ENCODE measurements at regions not wholly inside any gene's neighbourhood (a gene's known extent, or its start where the extent isn't known, plus 50 kb on each side); places are given as distances from the start of the nearest gene placed in this dataset.

DNA sequence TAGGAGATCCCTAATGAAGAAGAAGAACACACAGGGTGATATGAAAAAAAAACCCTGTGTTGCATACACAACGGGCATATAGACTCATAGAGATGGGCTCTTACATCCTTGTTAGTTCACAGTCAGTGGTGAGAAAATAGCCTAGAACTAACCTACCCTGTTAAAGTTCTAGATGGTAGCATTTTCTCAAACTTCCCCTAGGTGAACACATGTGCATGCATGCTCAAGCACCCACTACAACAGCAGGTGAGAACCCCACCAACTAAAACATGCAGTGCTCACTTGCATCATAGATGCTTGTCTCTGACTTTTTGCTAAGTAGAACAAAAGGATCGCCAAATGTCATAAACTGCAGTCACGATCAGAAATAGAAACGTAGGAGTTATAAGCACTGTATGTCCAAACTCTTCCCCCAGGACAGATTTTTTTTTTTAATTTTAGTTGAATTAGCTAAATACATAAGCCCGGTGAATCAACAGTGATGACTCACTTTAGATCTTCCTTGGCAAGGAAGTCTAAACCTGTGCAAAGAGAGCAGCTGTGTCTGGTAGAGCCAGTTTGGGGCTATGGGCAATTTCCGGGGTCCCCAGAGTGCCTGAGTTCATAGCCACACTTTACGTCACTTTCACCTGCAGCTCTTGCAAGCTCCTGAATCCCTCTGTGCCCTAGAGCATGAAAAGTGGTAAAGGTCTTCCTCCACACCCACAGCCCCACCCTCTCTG lies 96.2 kb upstream of the SEMA6D start:
- no peak for DNase-seq

DNA sequence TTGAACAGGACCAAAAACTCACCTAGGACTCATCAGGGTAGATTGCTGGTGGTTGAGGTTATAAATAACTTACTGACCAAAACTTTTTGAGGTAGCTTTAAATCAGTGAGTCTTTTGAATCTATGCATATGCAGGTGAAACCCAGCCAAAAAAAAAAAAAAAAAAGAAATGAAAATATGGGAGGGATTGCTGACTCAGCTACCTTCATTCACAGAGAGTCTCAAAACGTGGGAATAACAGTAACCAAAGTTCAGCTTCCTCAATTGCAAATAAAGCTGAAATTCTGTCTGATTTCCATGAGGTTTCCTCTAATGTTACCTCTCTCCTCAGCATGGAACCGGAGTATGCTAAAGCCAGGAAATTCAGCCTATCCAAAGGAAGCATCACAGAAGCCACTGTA lies 95.2 kb upstream of the SEMA6D start:
- DNase-seq = no peak

DNA sequence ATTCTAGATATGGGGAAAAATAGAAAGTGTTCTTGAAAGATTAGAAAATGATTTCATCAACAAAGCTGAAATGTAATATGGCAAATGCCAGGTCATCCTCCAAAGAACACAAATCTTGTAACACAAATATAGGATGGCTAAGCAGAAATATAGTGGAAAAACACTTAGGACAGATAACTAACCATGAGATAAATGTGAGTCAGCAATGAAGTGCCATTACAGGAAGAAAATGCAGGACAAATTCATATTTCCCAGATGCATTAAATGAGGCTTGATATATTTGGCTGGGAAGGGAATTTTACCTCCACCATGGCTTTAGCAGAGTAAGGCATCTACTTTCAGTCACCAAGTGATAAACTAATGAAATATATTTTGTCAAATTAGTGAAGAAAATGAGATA lies 92.8 kb upstream of the SEMA6D start:
- no peak for DNase-seq

DNA sequence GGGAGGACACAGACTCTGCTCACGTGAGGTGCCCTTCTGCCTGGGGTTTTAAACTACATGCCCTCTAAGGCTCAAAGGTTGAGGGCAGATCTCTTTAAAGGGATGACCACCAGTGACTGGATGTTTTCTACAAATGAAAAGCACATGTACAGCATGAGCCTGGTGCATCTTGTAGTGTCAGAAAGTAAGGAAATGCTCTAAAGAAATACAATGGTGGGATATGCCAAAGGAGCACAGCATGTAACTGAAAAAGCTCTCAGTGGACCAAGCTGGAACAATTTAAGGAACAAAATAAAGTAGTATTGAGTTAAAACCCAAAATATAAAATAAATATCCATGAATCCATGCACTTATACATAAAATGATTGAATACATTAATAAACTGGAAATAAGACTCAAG lies 78.3 kb upstream of the SEMA6D start:
- peak in 1 of 3 donors; percentile 59 for DNase-seq

DNA sequence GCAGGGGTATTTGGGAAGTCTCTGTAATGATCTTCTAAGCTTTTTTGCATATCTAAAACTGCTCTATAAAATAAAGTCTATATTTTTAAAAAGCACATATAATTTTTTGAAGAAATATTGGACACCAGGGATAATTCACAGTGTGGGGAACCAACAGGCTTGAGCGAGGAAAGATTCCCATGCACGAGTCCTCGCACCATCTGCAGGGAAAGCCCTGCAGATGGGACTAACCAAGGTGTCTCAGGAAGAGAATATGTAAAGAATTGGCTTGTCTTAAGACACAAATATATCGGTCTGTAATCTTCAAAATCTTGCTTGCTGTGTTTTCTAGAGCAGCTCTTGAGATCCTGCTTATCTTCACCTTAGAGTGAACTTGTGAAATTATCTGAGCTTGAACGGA lies 77.2 kb upstream of the SEMA6D start:
- DNase-seq = no peak

DNA sequence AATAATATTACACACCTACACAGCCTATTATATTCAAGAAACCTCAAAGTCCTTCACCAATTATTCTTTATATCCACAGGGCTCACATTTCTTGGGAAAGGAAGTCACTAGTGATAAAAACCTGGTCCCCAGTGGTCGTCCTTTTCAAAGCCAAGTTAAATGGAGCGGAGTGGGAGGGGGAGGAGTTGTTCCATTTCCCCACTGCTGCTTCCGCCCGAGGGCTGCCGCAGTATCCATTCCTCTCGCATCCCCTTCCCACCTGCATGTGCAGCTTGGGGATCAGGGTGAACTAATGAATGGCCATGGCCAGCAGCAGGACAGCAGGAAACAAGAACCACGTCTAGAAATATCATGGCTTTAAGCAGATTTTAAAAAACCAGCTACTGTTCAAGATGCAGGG lies 76.4 kb upstream of the SEMA6D start:
- no peak for DNase-seq

DNA sequence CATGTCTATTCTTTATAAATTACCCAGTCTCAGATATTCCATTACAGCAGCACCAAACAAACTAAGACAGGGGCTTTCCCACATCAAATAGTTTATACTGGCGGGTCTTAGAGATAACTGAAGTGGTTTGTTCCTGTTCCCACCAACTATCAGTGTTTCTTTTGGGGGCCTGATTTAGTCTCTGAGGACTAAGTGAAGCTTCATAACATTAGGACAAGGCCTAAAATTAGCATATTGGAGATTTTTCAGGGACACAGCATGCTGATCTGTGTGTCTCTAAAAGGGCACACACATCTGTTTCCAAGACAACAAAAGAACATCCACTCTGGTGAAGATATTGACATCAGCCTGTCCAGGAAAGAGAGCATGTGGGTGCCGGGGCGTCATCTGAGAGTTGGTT lies 72.6 kb upstream of the SEMA6D start:
- DNase-seq = peak in 1 of 3 donors; percentile 42

DNA sequence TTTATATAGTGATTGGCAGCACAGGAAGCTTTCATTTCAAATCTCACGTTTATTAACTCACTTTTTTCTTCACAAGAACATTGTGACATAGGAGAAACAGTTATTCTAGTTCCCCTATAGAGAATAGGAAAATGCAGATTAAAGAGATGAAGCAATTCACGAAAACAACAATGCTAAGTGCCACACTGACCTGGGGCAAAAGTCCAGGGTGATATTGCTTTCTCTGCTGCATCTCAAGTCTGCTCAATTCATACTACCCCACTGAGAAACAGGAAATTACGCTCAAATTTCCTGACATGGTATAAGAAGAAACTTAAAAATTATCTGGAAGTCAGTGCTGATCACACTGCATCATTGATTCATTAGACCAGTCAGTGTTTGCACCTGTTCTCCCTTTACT lies 66.7 kb upstream of the SEMA6D start:
- no peak for DNase-seq

DNA sequence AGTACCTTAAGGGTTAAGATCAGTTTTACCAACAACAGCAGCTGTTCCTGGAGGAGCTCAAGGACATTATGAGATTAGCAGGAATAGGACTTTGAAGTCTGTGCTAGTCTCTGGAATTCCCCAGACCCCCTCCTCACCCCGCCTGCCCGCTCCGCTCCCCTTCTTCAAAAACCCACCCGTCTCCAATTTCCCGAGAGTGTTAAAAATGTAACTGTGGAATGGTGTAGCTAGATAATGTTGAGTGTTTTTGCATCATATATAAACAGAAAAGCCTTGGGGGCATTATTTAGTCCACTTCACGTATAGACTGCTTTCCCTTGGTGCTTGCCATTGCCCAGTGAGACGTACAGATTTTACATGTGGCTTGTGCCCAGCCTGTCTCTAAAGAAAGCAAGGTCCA lies 65.0 kb upstream of the SEMA6D start:
- DNase-seq = no peak

DNA sequence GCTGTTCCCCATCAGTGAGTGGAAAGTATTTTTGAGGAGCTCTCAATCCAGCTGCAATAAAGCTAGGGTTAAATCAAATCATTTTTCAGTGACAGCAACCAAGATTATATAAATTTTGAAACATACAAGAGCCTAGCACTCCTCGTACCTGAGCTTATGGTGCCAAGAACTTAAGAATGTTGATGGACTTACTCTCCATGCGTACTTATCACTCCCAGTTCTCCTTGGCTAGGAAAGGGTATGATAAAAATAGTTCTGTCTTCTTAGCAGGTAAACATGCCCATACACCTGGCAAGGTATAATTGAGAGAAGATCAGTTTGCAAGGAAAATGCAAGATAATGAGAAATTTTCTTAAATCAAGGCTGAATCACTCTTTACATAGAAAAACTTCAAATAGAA lies 64.5 kb upstream of the SEMA6D start:
- no peak for DNase-seq

DNA sequence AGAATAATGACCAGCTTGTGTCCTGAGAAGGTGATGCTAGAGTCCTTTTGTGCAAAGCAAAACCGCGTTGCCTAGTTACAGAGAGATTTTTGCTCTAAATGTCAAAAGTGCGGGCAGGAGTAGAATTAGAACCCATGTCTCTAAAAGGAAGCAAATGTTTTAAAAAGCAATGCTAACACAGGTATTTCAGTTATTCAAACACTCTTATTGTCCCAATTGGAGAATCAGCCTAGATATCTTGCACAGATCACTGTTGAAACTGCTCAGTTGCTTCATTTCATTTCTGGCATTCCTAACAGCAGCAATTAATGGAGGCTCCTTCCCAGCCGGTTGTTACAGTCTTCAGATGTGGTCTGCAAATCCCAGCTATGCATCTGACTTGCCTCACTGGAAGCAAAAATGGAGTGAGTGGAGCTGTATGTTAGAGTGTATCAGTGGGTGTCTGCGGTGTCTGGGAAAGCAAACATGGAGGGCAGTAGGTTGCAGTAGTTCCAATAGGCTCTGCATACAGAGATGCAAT lies 55.6 kb upstream of the SEMA6D start:
- no peak for DNase-seq

DNA sequence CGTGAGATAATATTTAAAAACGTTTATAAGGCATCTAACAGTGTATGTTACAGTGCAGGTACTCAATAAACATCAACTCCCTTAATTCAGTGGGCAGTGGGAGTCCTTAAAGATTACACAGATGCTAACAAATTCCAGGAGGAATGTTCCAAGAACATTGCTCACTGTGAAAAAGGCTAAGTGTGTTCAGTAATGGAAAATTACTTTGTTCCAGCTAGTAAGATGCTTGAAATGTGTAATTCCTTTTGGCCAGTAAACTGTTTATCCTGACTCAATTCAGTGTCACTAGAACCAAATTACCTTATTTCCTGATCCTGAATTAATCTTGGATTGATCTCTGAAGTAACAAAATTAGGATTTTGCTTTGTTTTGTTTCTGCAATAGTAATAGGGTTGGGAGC lies 54.2 kb upstream of the SEMA6D start:
- no peak for DNase-seq
